GM12878 (cell line): ENCODE measurements at regions not wholly inside any gene's neighbourhood (a gene's known extent, or its start where the extent isn't known, plus 50 kb on each side); places are given as distances from the start of the nearest gene placed in this dataset.

ENCODE experiments used
- ATAC-seq: fragments of 200-7000 bp; cut with Tn5 transposase; 3 replicates; pipeline ENCODE4 v1.9.1; 2020; ENCODE audit warnings: mild to moderate bottlenecking, moderate library complexity
- BruUV-seq: library from RNA; stranded (reverse); fragments of 400-500 nt; replicated peaks from 2 replicates; lab custom pipeline; 2021; lab: Mats Ljungman, UMichigan
- CTCF ChIA-PET: fragments of 300-600 bp; sonication (Branson Sonifier 250); formaldehyde crosslinking; extraction: SDS; loops from one replicate; lab custom pipeline; 2021; ENCODE audit warnings: inconsistent platforms; lab: Yijun Ruan, JAX
- POLR2A ChIA-PET: fragments of 350-600 bp; formaldehyde crosslinking; extraction: SDS; loops from one replicate; lab custom pipeline; 2021; ENCODE audit warnings: inconsistent platforms; lab: Charles Lee
- RAD21 ChIA-PET: fragments of 300-600 bp; sonication (Branson Sonifier 250); formaldehyde crosslinking; loops from one replicate; lab custom pipeline; 2023; ENCODE audit warnings: antibody characterized with exemption; ENCODE audit not compliant: unreplicated experiment; lab: Charles Lee
- SMC1A ChIA-PET: fragments of 300-600 bp; sonication (Branson Sonifier 250); formaldehyde crosslinking; loops from one replicate; lab custom pipeline; 2023; ENCODE audit not compliant: unreplicated experiment, uncharacterized antibody; lab: Charles Lee
- DNase-seq: peaks from one replicate; pipeline ENCODE4 v3.0.0-alpha.2; 2011; ENCODE audit warnings: low read depth, low spot score
- FAIRE-seq: peaks from 3 replicates; lab custom pipeline; 2011; peaks lifted over from hg19 to GRCh38; lab: Jason Lieb, UNC
- H2AFZ ChIP-seq: 2 replicates; pipeline ENCODE4 v1.6.0; 2011; ENCODE audit warnings: low read depth, low read length, control low read depth; ENCODE audit not compliant: control insufficient read depth
- H3K27ac ChIP-seq: 2 replicates; pipeline ENCODE4 v1.5.1; 2011; ENCODE audit warnings: control low read depth; ENCODE audit not compliant: control insufficient read depth, insufficient read depth
- H3K27me3 ChIP-seq, 2 experiments: replicated peaks in 1 of 2; 2 replicates each; pipeline versions ENCODE4 v1.6.0 to v1.6.1; 2011; ENCODE audit warnings: low read length in 1 of 2; ENCODE audit not compliant: control insufficient read depth in 2 of 2, insufficient read depth in 2 of 2
- H3K36me3 ChIP-seq, 2 experiments: 2 replicates each; pipeline ENCODE4 v1.5.1; 2011; ENCODE audit warnings: low read length in 1 of 2; ENCODE audit not compliant: control insufficient read depth in 2 of 2, insufficient read depth in 2 of 2
- H3K4me1 ChIP-seq: 2 replicates; pipeline ENCODE4 v1.6.1; 2011; ENCODE audit warnings: mild to moderate bottlenecking, low read length, moderate library complexity, mixed read lengths; ENCODE audit not compliant: control insufficient read depth, insufficient read depth
- H3K4me2 ChIP-seq: 2 replicates; pipeline ENCODE4 v1.6.0; 2011; ENCODE audit warnings: control low read depth; ENCODE audit not compliant: control insufficient read depth, insufficient read depth
- H3K4me3 ChIP-seq: fragments of 200-600 bp; sonication (generic); 2 replicates; pipeline ENCODE4 v1.5.1; 2016
- H3K79me2 ChIP-seq: 2 replicates; pipeline ENCODE4 v1.6.0; 2011; ENCODE audit warnings: low read length; ENCODE audit not compliant: control insufficient read depth, insufficient read depth
- H3K9ac ChIP-seq: 2 replicates; pipeline ENCODE4 v1.8.0; 2011; ENCODE audit warnings: low read length, control low read depth, mixed read lengths; ENCODE audit not compliant: control insufficient read depth, insufficient read depth
- H3K9me3 ChIP-seq: replicated peaks from 3 replicates; pipeline ENCODE4 v1.5.1; 2011; ENCODE audit warnings: mild to moderate bottlenecking, low read length; ENCODE audit not compliant: control insufficient read depth, insufficient read depth
- H4K20me1 ChIP-seq: 2 replicates; pipeline ENCODE4 v1.6.0; 2011; ENCODE audit not compliant: control insufficient read depth, insufficient read depth
- ASH2L ChIP-seq: fragments of 300-600, 200-600 bp; sonication (generic); IDR thresholded peaks from 2 replicates; pipeline ENCODE4 v1.6.1; 2017; ENCODE audit warnings: low read depth, mild to moderate bottlenecking, borderline replicate concordance
- BCLAF1 ChIP-seq: fragments of 450-650 bp; IDR thresholded peaks from 2 replicates; pipeline ENCODE4 v1.6.1; 2017; ENCODE audit warnings: antibody characterized with exemption, mild to moderate bottlenecking, moderate library complexity
- E2F4 ChIP-seq: IDR thresholded peaks from 2 replicates; pipeline ENCODE4 v1.6.1; 2012; ENCODE audit warnings: low read depth, low read length, improper control_type of control experiment
- EZH2 ChIP-seq: IDR thresholded peaks from 2 replicates; pipeline ENCODE4 v1.6.1; 2012; ENCODE audit warnings: low read depth, mild to moderate bottlenecking, control low read depth, inconsistent platforms, low read length, borderline replicate concordance; ENCODE audit not compliant: control insufficient read depth
- MEF2A ChIP-seq: IDR thresholded peaks from 2 replicates; pipeline ENCODE4 v1.6.1; 2011; ENCODE audit warnings: low read depth, mild to moderate bottlenecking, low read length, moderate library complexity; ENCODE audit not compliant: insufficient read depth
- MXI1 ChIP-seq: fragments of 150-350 bp; IDR thresholded peaks from 2 replicates; pipeline ENCODE4 v1.6.1; 2011; ENCODE audit warnings: low read depth, mild to moderate bottlenecking, inconsistent platforms, low read length, improper control_type of control experiment
- NR2C1 ChIP-seq: fragments of 450-650 bp; IDR thresholded peaks from 2 replicates; pipeline ENCODE4 v1.6.1; 2017; ENCODE audit warnings: antibody characterized with exemption, mild to moderate bottlenecking, moderate library complexity
- NRF1 ChIP-seq: conservative IDR thresholded peaks from 2 replicates; pipeline ENCODE4 v1.6.1; 2011; ENCODE audit warnings: mild to moderate bottlenecking, low read depth, low read length, improper control_type of control experiment
- PBX3 ChIP-seq: IDR thresholded peaks from 2 replicates; pipeline ENCODE4 v1.6.1; 2011; ENCODE audit warnings: mild to moderate bottlenecking, low read depth, low read length, moderate library complexity; ENCODE audit not compliant: insufficient replicate concordance
- RELB ChIP-seq: fragments of 450-650 bp; IDR thresholded peaks from 2 replicates; pipeline ENCODE4 v1.6.1; 2017; ENCODE audit warnings: low read depth, mild to moderate bottlenecking, moderate library complexity
- SMAD1 ChIP-seq: fragments of 450-650 bp; IDR thresholded peaks from 2 replicates; pipeline ENCODE4 v1.6.1; 2018; ENCODE audit warnings: mild to moderate bottlenecking, low read depth; ENCODE audit not compliant: partially characterized antibody
- ZNF207 ChIP-seq: fragments of 450-650 bp; IDR thresholded peaks from 2 replicates; pipeline ENCODE4 v1.6.1; 2014; ENCODE audit warnings: antibody characterized with exemption, mild to moderate bottlenecking, borderline replicate concordance
- WGBS: methylation state at CpG from one replicate; pipeline ENCODE4 v1.1.6; 2016; ENCODE audit warnings: low lambda C conversion rate; ENCODE audit not compliant: insufficient replicate concordance, insufficient coverage; ENCODE audit errors: missing lambda C conversion rate; 5-methylcytosine and 5-hydroxymethylcytosine counted together
- in situ Hi-C: fragments of 300-500 bp; cut with MboI; formaldehyde crosslinking; loops from 9 replicates; pipeline ENCODE4 v1.14.3; 2018; ENCODE audit warnings: mixed read lengths
- intact Hi-C: fragments of 100-400 bp; cut with micrococcal nuclease; formaldehyde crosslinking; loops from one replicate; pipeline ENCODE4 v1.14.2; 2022; ENCODE audit not compliant: unreplicated experiment

GRCh38 chr12:61896436-61896835 is 363.8 kb upstream of the USP15 start (continued):
- TF ChIP-seq E2F4, result no peak
- TF ChIP-seq MEF2A, result no peak
- TF ChIP-seq NR2C1, result no peak
- no peak for TF ChIP-seq SMAD1

- H3K4me1 ChIP-seq, result no peaks in the 10 kb centered on the region
- TF ChIP-seq RELB, result no peak
- TF ChIP-seq ASH2L, result no peak
- no peak for TF ChIP-seq NRF1
- no peak for TF ChIP-seq EZH2
- TF ChIP-seq BCLAF1, result no peak
- no peak for TF ChIP-seq ZNF207
- no peak for TF ChIP-seq MXI1
- TF ChIP-seq PBX3, result no peak
- intact Hi-C loops (no loop called here), in situ Hi-C loops (no loop called here)
- no peaks in the 10 kb centered on the region for H4K20me1 ChIP-seq
- no peak overlapping the region for H3K27ac ChIP-seq
- FAIRE-seq, result no peak
- POLR2A ChIA-PET, result no interaction called here
- no peak overlapping the region for H3K9ac ChIP-seq
- H3K4me2 ChIP-seq, result no peak overlapping the region
- 0% methylated on average over 1 of the region's 1 CpG for WGBS
- H3K79me2 ChIP-seq, result no peaks in the 10 kb centered on the region
- no peak overlapping the region for H2AFZ ChIP-seq
- no TSS peak for BruUV-seq
- no peak for ATAC-seq
- no peaks in the 10 kb centered on the region for H3K27me3 ChIP-seq
- no peaks in the 10 kb centered on the region for H3K36me3 ChIP-seq
- DNase-seq, result no peak
- no peaks in the 10 kb centered on the region for H3K9me3 ChIP-seq
- RAD21 ChIA-PET, result no interaction called here
- SMC1A ChIA-PET, result no interaction called here
- CTCF ChIA-PET, result interaction anchor here (0.6 kb wide), 1 partner anchor 9 kb away, joined by 6 read pairs; no protein-coding TSS in a partner anchor
- H3K4me3 ChIP-seq, result no peak overlapping the region
These were observed 357.8 kb upstream of the USP15 start for GRCh38 chr12:61902403-61902802.
